H1 (cell line): ENCODE measurements at regions not wholly inside any gene's neighbourhood (a gene's known extent, or its start where the extent isn't known, plus 50 kb on each side); places are given as distances from the start of the nearest gene placed in this dataset.

ENCODE experiments used
- CTCF ChIA-PET: fragments of 300-600 bp; sonication (Branson Sonifier 250); formaldehyde crosslinking; loops from one replicate; lab custom pipeline; 2021; ENCODE audit not compliant: partially characterized antibody; lab: Charles Lee
- POLR2A ChIA-PET: fragments of 300-600 bp; sonication (Branson Sonifier 250); formaldehyde crosslinking; loops from one replicate; lab custom pipeline; 2021; ENCODE audit warnings: inconsistent platforms; ENCODE audit not compliant: partially characterized antibody; lab: Charles Lee
- DNase-seq, 2 experiments: peaks; one replicate each; pipeline versions ENCODE4 v3.0.0 to v3.0.0-alpha.2; 2010 to 2022; ENCODE audit warnings: low spot score in 2 of 2, low read depth in 1 of 2, mixed read lengths in 1 of 2
- FAIRE-seq: peaks from 2 replicates; lab custom pipeline; 2011; peaks lifted over from hg19 to GRCh38; lab: Jason Lieb, UNC
- H2AFZ ChIP-seq: 2 replicates; pipeline ENCODE4 v1.8.1; 2012; ENCODE audit warnings: low read length, inconsistent platforms
- H2AK5ac ChIP-seq: 2 replicates; pipeline ENCODE4 v1.6.1; 2013; ENCODE audit warnings: low read depth, low read length
- H2BK120ac ChIP-seq: replicated peaks from 2 replicates; pipeline ENCODE3; 2013; ENCODE audit warnings: low read depth, low read length, inconsistent platforms
- H2BK12ac ChIP-seq: 2 replicates; pipeline ENCODE4 v1.6.1; 2013; ENCODE audit warnings: low read depth, low read length
- H2BK15ac ChIP-seq: 2 replicates; pipeline ENCODE4 v1.6.1; 2013; ENCODE audit warnings: low read length
- H2BK20ac ChIP-seq: 2 replicates; pipeline ENCODE4 v1.6.1; 2013; ENCODE audit warnings: low read length
- H2BK5ac ChIP-seq: 2 replicates; pipeline ENCODE4 v1.6.1; 2013; ENCODE audit warnings: low read depth, low read length
- H3K14ac ChIP-seq: 2 replicates; pipeline ENCODE4 v1.6.1; 2013; ENCODE audit warnings: inconsistent platforms; ENCODE audit not compliant: insufficient read length
- H3K18ac ChIP-seq: 2 replicates; pipeline ENCODE4 v1.6.1; 2013; ENCODE audit warnings: low read length; ENCODE audit errors: extremely low read depth
- H3K23ac ChIP-seq: 2 replicates; pipeline ENCODE4 v1.6.1; 2013; ENCODE audit warnings: inconsistent platforms; ENCODE audit not compliant: insufficient read length
- H3K23me2 ChIP-seq: 2 replicates; pipeline ENCODE4 v1.6.1; 2013; ENCODE audit warnings: low read depth, low read length
- H3K27ac ChIP-seq: 2 replicates; pipeline ENCODE4 v1.6.1; 2011; ENCODE audit warnings: low read depth, low read length, inconsistent platforms
- H3K27me3 ChIP-seq, 4 experiments: replicated peaks in 1 of 4; 1 replicate in 1 of 4; 2 replicates in 3 of 4; pipeline versions ENCODE4 v1.6.1 to v1.8.1; 2011 to 2013; ENCODE audit warnings: low read length in 3 of 4, mild to moderate bottlenecking in 3 of 4, inconsistent platforms in 2 of 4, mixed read lengths in 2 of 4, moderate library complexity in 1 of 4; ENCODE audit not compliant: control insufficient read depth in 3 of 4, insufficient read depth in 3 of 4; ENCODE audit errors: extremely low read depth in 1 of 4
- H3K36me3 ChIP-seq, 4 experiments: 2 replicates each; pipeline versions ENCODE4 v1.6.1 to v1.8.1; 2011 to 2013; ENCODE audit warnings: mild to moderate bottlenecking in 4 of 4, low read length in 3 of 4, moderate library complexity in 2 of 4, control low read depth in 1 of 4, inconsistent platforms in 1 of 4; ENCODE audit not compliant: insufficient read depth in 4 of 4, control insufficient read depth in 2 of 4
- H3K4ac ChIP-seq: replicated peaks from 2 replicates; pipeline ENCODE3; 2013; ENCODE audit warnings: low read length, low read depth, mixed read lengths, inconsistent platforms; ENCODE audit not compliant: insufficient read length
- H3K4me1 ChIP-seq, 4 experiments: replicated peaks in 1 of 4; 1 replicate in 1 of 4; 2 replicates in 3 of 4; pipeline versions ENCODE4 v1.6.1 to v1.8.1; 2011 to 2013; ENCODE audit warnings: low read length in 3 of 4, inconsistent platforms in 2 of 4, mixed read lengths in 1 of 4; ENCODE audit not compliant: insufficient read depth in 4 of 4, control insufficient read depth in 3 of 4
- H3K4me2 ChIP-seq, 2 experiments: 2 replicates each; pipeline versions ENCODE4 v1.6.1 to v1.8.1; 2011 to 2013; ENCODE audit warnings: low read depth in 2 of 2, low read length in 2 of 2, control low read depth in 1 of 2, inconsistent platforms in 1 of 2, mild to moderate bottlenecking in 1 of 2; ENCODE audit not compliant: insufficient read depth in 1 of 2
- H3K4me3 ChIP-seq, 4 experiments: fragments of 200-600, 300-600 bp in 1 of 4; sonication (generic), shearing (Covaris generic), sonication (Bioruptor Twin) in 1 of 4; 2 replicates each; pipeline versions ENCODE4 v1.5.1 to v1.8.1; 2011 to 2016; ENCODE audit warnings: low read length in 4 of 4, low read depth in 3 of 4, control low read depth in 2 of 4, inconsistent platforms in 2 of 4, mild to moderate bottlenecking in 2 of 4, mixed read lengths in 1 of 4, moderate library complexity in 1 of 4; ENCODE audit not compliant: insufficient read depth in 2 of 4; ENCODE audit errors: extremely low read depth in 1 of 4
- H3K56ac ChIP-seq: replicated peaks from 2 replicates; pipeline ENCODE3; 2013; ENCODE audit warnings: low read depth, mild to moderate bottlenecking, mixed read lengths, low read length, inconsistent platforms; ENCODE audit not compliant: insufficient read length
- H3K79me1 ChIP-seq: 2 replicates; pipeline ENCODE4 v1.6.1; 2013; ENCODE audit warnings: low read depth, low read length, control low read depth
- H3K79me2 ChIP-seq, 2 experiments: 2 replicates each; pipeline versions ENCODE4 v1.6.1 to v1.8.1; 2012 to 2013; ENCODE audit warnings: low read length in 2 of 2, mild to moderate bottlenecking in 2 of 2, inconsistent platforms in 1 of 2; ENCODE audit not compliant: insufficient read depth in 2 of 2, control insufficient read depth in 1 of 2
- H3K9ac ChIP-seq, 4 experiments: replicated peaks in 1 of 4; 1 replicate in 1 of 4; 2 replicates in 3 of 4; pipeline versions ENCODE4 v1.6.1 to v1.8.1; 2011 to 2013; ENCODE audit warnings: low read depth in 3 of 4, low read length in 3 of 4, control low read depth in 2 of 4, mild to moderate bottlenecking in 2 of 4, moderate library complexity in 2 of 4, inconsistent platforms in 1 of 4; ENCODE audit errors: extremely low read depth in 1 of 4
- H3K9me3 ChIP-seq, 2 experiments: 2 replicates each; pipeline versions ENCODE4 v1.6.1 to v1.8.1; 2012 to 2013; ENCODE audit warnings: mild to moderate bottlenecking in 2 of 2, moderate library complexity in 2 of 2, control low read depth in 1 of 2, inconsistent platforms in 1 of 2, low read depth in 1 of 2, low read length in 1 of 2, mixed read lengths in 1 of 2; ENCODE audit not compliant: insufficient read depth in 2 of 2
- H4K20me1 ChIP-seq, 2 experiments: replicated peaks in 1 of 2; 2 replicates each; pipeline versions ENCODE3 to v1.8.1; 2011 to 2013; ENCODE audit warnings: inconsistent platforms in 2 of 2, low read length in 2 of 2, mild to moderate bottlenecking in 1 of 2; ENCODE audit not compliant: insufficient read depth in 2 of 2, control insufficient read depth in 1 of 2
- H4K5ac ChIP-seq: 2 replicates; pipeline ENCODE4 v1.6.1; 2013; ENCODE audit warnings: low read length, low read depth, mixed read lengths, inconsistent platforms; ENCODE audit not compliant: insufficient read length
- H4K8ac ChIP-seq: 2 replicates; pipeline ENCODE4 v1.8.0; 2013; ENCODE audit warnings: mild to moderate bottlenecking, moderate library complexity, low read length, inconsistent platforms; ENCODE audit not compliant: insufficient read depth; ENCODE audit errors: extremely low read depth
- H4K91ac ChIP-seq: replicated peaks from 2 replicates; pipeline ENCODE3; 2013; ENCODE audit warnings: low read length, mixed read lengths, inconsistent platforms; ENCODE audit not compliant: insufficient read length
- EZH2 ChIP-seq: fragments of 200-600 bp; sonication (generic); IDR thresholded peaks from 2 replicates; pipeline ENCODE4 v1.7.1; 2012; ENCODE audit warnings: low read depth, mild to moderate bottlenecking, moderate library complexity, low read length, inconsistent platforms; ENCODE audit not compliant: severe bottlenecking
- GTF2F1 ChIP-seq: IDR thresholded peaks from 2 replicates; pipeline ENCODE4 v1.6.1; 2012; ENCODE audit warnings: low read depth, low read length, improper control_type of control experiment, borderline replicate concordance
- NRF1 ChIP-seq: IDR thresholded peaks from 2 replicates; pipeline ENCODE4 v1.6.1; 2011; ENCODE audit warnings: mild to moderate bottlenecking, low read depth, low read length, improper control_type of control experiment
- SP1 ChIP-seq: IDR thresholded peaks from 2 replicates; pipeline ENCODE4 v1.6.1; 2011; ENCODE audit warnings: low read depth, low read length
- TEAD4 ChIP-seq: IDR thresholded peaks from 2 replicates; pipeline ENCODE4 v1.6.1; 2012; ENCODE audit warnings: low read depth, low read length, inconsistent platforms, mixed read lengths

- Histone ChIP-seq H2BK120ac (no peak overlapping the region), H2BK5ac (no peak overlapping the region), H4K91ac (no peak overlapping the region), H3K14ac (no peak overlapping the region), H2BK20ac (no peak overlapping the region), H3K9ac (no peak overlapping the region), H3K79me2 (no peaks in the 10 kb centered on the region), H3K23me2 (no peaks in the 10 kb centered on the region), H3K27me3 (peaks cover 0 to 1% (median 0%) of the 10 kb centered on the region in 4 experiments; a peak in 1 of 7 replicates), H4K20me1 (no peaks in the 10 kb centered on the region), H3K4ac (no peak overlapping the region), H3K9me3 (no peaks in the 10 kb centered on the region), H3K27ac (no peak overlapping the region), H3K4me3 (no peak overlapping the region), H3K23ac (no peak overlapping the region), H2BK12ac (no peak overlapping the region), H2AK5ac (no peak overlapping the region), H4K5ac (no peak overlapping the region), H3K36me3 (no peaks in the 10 kb centered on the region), H4K8ac (no peak overlapping the region), H3K79me1 (no peaks in the 10 kb centered on the region), H2AFZ (no peak overlapping the region), H3K4me2 (no peak overlapping the region), H3K56ac (no peak overlapping the region), H3K18ac (no peak overlapping the region), H3K4me1 (no peaks in the 10 kb centered on the region), H2BK15ac (no peak overlapping the region)
- CTCF ChIA-PET = no interaction called here
- POLR2A ChIA-PET = no interaction called here
- no peak for TF ChIP-seq TEAD4
- no peak for TF ChIP-seq NRF1
- TF ChIP-seq EZH2 = no peak
- no peak for TF ChIP-seq GTF2F1
- no peak for TF ChIP-seq SP1
- DNase-seq = no peak
- no peak for FAIRE-seq
Measured at GRCh38 chr6:78533876-78534275, 333.5 kb upstream of the IRAK1BP1 start.
